Subcutaneous abdominal adipose tissue (tissue), 5 donors: ENCODE measurements at regions not wholly inside any gene's neighbourhood (a gene's known extent, or its start where the extent isn't known, plus 50 kb on each side); places are given as distances from the start of the nearest gene placed in this dataset.

ENCODE experiments used
- H3K27ac ChIP-seq: one replicate; pipeline ENCODE4 v1.7.0; 2013; ENCODE audit warnings: low read depth, mild to moderate bottlenecking, inconsistent platforms, low read length, moderate library complexity
- H3K27me3 ChIP-seq, 5 donors: one replicate each; pipeline ENCODE4 v1.7.0; 2013; ENCODE audit warnings: low read length in 5 of 5, inconsistent platforms in 1 of 5; ENCODE audit not compliant: control insufficient read depth in 5 of 5, insufficient read depth in 4 of 5
- H3K36me3 ChIP-seq, 5 donors: one replicate each; pipeline ENCODE4 v1.7.0; 2013; ENCODE audit warnings: low read length in 5 of 5; ENCODE audit not compliant: control insufficient read depth in 5 of 5, insufficient read depth in 5 of 5
- H3K4me1 ChIP-seq, 5 donors: one replicate each; pipeline ENCODE4 v1.7.0; 2013; ENCODE audit warnings: low read length in 5 of 5, mild to moderate bottlenecking in 3 of 5, moderate library complexity in 1 of 5; ENCODE audit not compliant: control insufficient read depth in 5 of 5, insufficient read depth in 5 of 5
- H3K4me3 ChIP-seq, 5 donors: one replicate each; pipeline ENCODE4 v1.7.0; 2013; ENCODE audit warnings: low read length in 5 of 5, low read depth in 1 of 5
- H3K9ac ChIP-seq, 5 donors: one replicate each; pipeline ENCODE4 v1.7.0; 2013; ENCODE audit warnings: low read length in 5 of 5, mild to moderate bottlenecking in 4 of 5, moderate library complexity in 3 of 5
- H3K9me3 ChIP-seq, 5 donors: one replicate each; pipeline ENCODE4 v1.7.0; 2013; ENCODE audit warnings: low read length in 5 of 5; ENCODE audit not compliant: control insufficient read depth in 5 of 5
- donor health status: healthy.
- donor health status: healthy.
- donor health status: healthy.
- donor health status: healthy.
- donor health status: healthy.

DNA sequence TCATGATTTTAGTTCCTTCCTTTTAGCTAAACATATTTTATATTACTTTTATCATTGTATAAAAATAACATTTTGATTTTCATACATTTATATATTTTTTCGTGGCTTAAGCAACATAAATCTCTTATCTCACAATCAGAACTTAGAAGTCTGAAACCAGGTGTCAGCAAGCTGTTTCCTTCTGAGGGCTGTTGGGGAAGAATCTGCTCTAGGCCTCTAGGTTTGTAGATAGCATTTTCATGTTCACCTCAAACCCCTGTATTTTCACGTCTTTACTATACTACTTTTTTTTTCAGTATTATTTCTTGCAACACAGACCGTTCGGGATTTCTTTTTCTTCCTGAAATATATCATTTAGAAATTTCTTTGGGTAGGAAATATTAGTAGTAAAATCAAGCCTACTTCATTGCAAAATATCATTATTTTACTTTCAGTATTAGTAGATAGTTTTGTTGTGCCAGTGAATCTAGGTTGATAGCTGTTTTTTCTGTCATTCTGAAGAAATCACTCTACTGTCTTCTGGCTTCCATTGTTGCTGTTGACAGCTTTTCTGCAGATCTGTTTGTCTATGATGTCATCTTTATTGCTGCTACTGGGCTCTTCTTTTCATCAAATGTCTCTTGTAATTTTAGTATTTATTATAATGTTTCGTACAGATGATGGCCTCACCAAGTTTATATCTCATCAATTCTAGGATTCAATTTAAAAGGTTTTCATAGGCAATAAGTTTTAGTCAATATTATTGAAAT, 756.3 kb downstream of the VGLL3 start:
- no peaks in the 10 kb centered on the region for H3K9me3 ChIP-seq

DNA sequence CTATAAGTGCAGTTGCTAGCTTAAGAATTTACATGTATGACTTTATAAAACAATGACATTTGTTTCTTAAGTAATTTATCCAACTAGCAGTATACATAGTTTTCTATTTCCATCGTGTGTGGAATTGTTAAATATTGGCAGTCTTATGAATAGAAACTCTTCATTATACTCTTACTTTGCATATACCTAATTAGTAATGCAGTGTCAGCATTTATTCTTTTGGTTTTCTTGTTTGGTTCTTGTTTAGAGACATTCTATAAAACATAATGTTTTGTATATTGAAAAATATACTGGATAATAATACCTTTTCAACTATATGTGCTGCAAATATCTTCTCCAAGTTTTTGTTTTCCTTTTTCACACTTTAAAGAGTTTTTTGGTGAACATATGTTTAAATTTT, 760.2 kb downstream of the VGLL3 start:
- Histone ChIP-seq H3K36me3 (no peaks in the 10 kb centered on the region), H3K9ac (no peak overlapping the region), H3K27ac (no peak overlapping the region), H3K4me1 (no peaks in the 10 kb centered on the region), H3K4me3 (no peak overlapping the region), H3K27me3 (no peaks in the 10 kb centered on the region), H3K9me3 (no peaks in the 10 kb centered on the region)

More for the DNA sequence above, 756.3 kb downstream of the VGLL3 start:
- Histone ChIP-seq H3K4me1 (no peaks in the 10 kb centered on the region), H3K27ac (no peak overlapping the region), H3K9ac (no peak overlapping the region), H3K27me3 (peaks cover 0 to 2% (median 0%) of the 10 kb centered on the region in 5 donors), H3K4me3 (no peak overlapping the region), H3K36me3 (no peaks in the 10 kb centered on the region)

DNA sequence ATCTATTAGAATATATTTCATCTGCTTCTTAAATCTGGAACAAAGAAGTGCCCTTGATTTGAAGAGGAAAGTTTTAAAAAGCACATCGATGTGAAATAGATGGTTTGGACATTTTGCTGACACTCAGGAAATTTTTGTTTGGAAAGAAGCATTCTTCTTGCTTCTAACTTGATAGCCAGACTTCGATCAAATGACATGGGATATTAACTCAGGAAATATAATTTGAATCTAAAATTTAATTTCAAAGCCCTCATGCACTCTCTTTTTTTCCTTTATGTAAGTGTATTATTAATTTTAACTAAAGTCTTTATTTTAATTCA, 761.2 kb downstream of the VGLL3 start:
- H3K4me1 ChIP-seq = no peaks in the 10 kb centered on the region
- H3K36me3 ChIP-seq = no peaks in the 10 kb centered on the region
- no peaks in the 10 kb centered on the region for H3K27me3 ChIP-seq
- H3K27ac ChIP-seq = no peak overlapping the region
- H3K9me3 ChIP-seq = no peaks in the 10 kb centered on the region
- no peak overlapping the region for H3K4me3 ChIP-seq
- H3K9ac ChIP-seq = no peak overlapping the region

DNA sequence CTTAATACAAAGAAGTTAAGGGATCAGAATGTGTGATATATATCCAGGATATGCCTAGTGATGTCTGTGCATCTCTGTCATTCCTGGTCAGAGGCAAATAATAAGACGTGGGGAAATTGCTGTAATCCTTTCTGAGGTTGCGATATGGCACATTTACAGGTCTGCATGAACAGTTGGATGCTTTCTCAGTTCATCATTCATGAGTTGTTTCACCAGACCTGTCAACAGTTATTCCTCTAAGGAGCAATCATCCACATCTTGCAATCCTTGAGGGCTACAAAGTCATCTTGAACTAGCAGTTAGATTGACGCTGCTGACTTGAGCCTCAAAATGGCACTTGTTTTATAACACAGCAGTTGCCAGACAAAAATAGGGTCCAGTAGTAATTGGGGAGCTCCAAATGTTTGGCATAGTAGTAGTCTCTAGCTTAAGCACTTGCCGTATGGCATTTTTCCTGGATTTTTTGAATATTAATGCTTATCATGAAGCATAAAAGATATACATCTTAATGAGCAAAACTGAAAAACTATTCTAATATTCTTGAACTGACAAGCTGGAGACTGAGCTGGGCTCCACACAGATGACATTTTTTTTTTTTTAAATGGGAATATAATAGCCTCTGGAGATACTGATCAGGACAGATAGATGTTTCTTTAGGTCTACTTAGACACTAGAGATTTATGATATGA, 761.7 kb downstream of the VGLL3 start:
- Histone ChIP-seq H3K4me1 (no peaks in the 10 kb centered on the region), H3K27me3 (no peaks in the 10 kb centered on the region), H3K36me3 (no peaks in the 10 kb centered on the region), H3K27ac (no peak overlapping the region), H3K9ac (no peak overlapping the region), H3K9me3 (no peaks in the 10 kb centered on the region), H3K4me3 (no peak overlapping the region)

DNA sequence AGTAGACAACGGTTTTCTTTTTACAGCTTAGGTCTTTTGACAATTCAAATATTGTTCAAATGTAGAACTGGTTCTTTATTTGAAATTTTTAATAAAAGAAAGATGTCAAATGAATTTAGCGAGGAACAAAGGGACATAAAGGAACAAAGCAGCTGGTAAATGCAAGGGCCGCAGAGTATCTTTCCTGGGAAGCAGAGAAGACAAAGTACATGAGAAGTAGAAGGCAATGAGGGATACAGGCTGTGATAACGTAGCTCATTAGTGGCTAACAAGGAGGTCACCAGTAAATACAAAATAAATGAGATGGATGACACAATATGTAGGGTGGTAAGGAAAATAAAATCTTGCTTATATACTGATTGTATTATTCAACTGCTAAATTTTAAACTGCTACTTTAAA, 762.8 kb downstream of the VGLL3 start:
- no peaks in the 10 kb centered on the region for H3K4me1 ChIP-seq
- H3K27me3 ChIP-seq = no peaks in the 10 kb centered on the region
- no peaks in the 10 kb centered on the region for H3K9me3 ChIP-seq
- H3K36me3 ChIP-seq = no peaks in the 10 kb centered on the region
- H3K4me3 ChIP-seq = no peak overlapping the region
- no peak overlapping the region for H3K27ac ChIP-seq
- no peak overlapping the region for H3K9ac ChIP-seq

DNA sequence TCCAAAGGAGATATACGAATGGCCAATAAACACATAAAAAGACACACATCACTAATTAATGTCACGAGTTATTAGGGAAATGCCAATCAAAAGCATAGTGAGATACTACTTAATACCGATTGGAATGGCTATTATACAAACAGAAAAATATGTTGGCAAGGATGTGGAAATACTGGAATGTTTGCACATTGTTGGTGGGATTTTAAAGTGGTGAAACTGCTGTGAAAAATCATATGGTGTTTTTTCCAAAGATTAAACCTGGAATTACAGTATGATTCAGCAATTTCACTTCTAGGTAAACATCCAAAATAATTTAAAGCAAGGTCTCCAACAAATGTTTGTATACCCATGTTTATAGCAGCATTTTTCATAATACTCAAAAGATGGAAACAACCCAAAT, 765.5 kb downstream of the VGLL3 start:
- Histone ChIP-seq H3K9me3 (peaks cover 0 to 2% (median 0%) of the 10 kb centered on the region in 5 donors), H3K27ac (no peak overlapping the region), H3K4me3 (no peak overlapping the region), H3K36me3 (no peaks in the 10 kb centered on the region), H3K9ac (no peak overlapping the region), H3K27me3 (no peaks in the 10 kb centered on the region), H3K4me1 (no peaks in the 10 kb centered on the region)

DNA sequence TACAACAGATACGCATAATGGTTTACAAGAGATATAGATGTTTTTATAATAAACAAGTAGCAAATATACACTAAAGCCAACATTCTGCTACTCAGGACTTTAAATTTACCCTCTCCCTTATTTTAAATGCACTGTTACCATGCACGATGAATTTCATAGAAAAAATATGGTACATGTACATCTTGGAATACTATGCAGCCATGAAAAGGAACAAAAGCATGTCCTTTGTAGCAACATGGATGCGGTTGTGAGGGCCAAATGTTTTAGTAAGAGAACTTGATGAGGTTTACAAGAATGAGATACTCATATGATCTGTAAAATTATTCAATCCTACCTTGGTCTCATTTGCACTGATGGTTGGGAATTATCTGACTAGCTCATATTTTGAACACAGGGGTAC, 769.3 kb downstream of the VGLL3 start:
- Histone ChIP-seq H3K27ac (no peak overlapping the region), H3K27me3 (no peaks in the 10 kb centered on the region), H3K4me1 (no peaks in the 10 kb centered on the region), H3K9ac (no peak overlapping the region), H3K9me3 (peaks cover 0 to 2% (median 0%) of the 10 kb centered on the region in 5 donors), H3K4me3 (no peak overlapping the region), H3K36me3 (no peaks in the 10 kb centered on the region)

DNA sequence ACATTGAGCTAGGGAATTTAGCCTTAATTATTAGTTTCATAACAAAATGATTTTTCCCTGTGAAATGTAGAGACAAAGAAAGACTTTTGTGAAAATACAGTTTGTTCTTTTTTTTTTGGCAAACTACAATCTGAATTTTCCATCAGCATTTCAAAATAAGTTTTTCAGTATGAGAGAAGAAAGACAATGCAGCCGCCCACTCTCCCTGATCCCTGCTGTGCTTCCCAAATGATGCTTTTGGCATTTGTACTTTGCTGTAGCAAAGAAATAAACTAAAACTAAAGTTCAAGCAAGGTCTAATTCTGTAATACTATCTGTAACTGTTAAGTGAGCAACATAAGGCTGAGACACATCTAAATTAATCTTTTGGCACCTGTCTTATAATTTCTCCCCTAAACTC, 782.2 kb downstream of the VGLL3 start:
- no peaks in the 10 kb centered on the region for H3K27me3 ChIP-seq

DNA sequence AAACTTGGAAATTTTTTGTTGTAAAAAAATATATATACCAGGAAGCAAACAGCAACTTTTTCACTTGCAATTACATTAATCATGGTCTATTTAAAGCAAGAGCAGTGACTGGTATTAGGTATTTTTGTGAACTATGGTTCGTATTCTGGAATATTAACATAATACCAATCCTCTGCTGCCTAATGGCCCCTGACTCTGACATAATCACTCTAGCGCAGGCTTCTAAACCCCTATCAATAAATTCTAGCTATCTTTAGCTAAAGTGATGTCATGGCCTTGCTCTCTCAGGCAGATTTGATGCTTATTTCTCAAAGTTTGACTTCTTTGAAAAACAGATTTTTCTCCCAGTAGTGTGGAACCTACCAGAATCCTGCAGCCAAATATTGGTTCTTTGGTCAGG, 808.3 kb downstream of the VGLL3 start:
- Histone ChIP-seq H3K36me3 (no peaks in the 10 kb centered on the region), H3K4me3 (no peak overlapping the region), H3K27me3 (peaks cover 0 to 7% (median 0%) of the 10 kb centered on the region in 5 donors), H3K27ac (no peak overlapping the region), H3K9ac (no peak overlapping the region), H3K4me1 (no peaks in the 10 kb centered on the region), H3K9me3 (peaks cover 0 to 7% (median 0%) of the 10 kb centered on the region in 5 donors)

More for the DNA sequence above, 782.2 kb downstream of the VGLL3 start:
- Histone ChIP-seq H3K27ac (no peak overlapping the region), H3K9me3 (no peaks in the 10 kb centered on the region), H3K4me1 (no peaks in the 10 kb centered on the region), H3K4me3 (no peak overlapping the region), H3K36me3 (no peaks in the 10 kb centered on the region), H3K9ac (no peak overlapping the region)

DNA sequence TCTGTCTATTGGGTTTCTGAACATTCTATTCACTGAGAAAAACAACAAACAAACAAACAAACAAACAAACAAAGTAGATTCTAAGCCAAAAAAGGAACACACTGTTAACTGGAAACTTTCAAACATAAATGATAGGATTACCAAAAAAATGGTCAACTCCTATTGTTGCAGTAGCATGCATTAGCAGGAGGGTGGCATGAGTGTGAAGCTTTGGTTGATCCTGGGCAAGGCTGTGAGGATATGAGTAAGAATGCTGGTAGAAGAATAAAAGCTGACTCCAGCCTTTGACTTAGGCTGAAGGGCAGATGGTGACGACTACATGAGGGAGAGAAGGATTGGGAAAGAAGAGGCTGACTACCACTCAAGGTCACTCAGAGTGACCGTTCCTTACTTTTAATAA, 810.3 kb downstream of the VGLL3 start:
- Histone ChIP-seq H3K9ac (no peak overlapping the region), H3K36me3 (no peaks in the 10 kb centered on the region), H3K4me3 (no peak overlapping the region), H3K4me1 (no peaks in the 10 kb centered on the region), H3K27ac (no peak overlapping the region), H3K27me3 (peaks cover 0 to 7% (median 0%) of the 10 kb centered on the region in 5 donors), H3K9me3 (peaks cover 0 to 7% (median 0%) of the 10 kb centered on the region in 5 donors)
